ENCODE measurements at regions not wholly inside any gene's neighbourhood (a gene's known extent, or its start where the extent isn't known, plus 50 kb on each side); places are given as distances from the start of the nearest gene placed in this dataset.
"Not testable (repeated sequence)": the region's sequence is repeated elsewhere in the genome, so short reads cannot be mapped to it uniquely, and the experiment has no call there.

DNA sequence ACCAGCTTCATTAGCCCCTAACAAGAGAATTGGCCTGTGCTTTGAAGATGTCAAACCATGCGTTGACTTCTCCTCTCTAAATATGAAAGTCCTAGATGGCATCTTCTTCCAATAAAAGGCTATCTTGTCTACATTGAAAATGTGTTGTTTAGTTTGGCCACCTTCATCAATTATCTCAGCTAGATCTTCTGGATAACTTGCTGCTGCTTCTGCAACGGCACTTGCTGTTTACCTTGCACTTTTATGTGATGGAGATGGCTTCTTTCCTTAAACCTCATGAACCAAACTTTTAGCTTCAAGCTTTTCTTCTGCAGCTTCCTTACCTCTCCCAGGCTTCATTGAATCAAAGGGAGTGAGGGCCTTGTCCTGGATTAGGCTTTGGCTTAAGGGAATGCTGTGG lies 58.6 kb upstream of the CSNK1E start:
- POLR2A ChIA-PET, H3K27ac Mint-ChIP-seq: not testable (repeated sequence)

DNA sequence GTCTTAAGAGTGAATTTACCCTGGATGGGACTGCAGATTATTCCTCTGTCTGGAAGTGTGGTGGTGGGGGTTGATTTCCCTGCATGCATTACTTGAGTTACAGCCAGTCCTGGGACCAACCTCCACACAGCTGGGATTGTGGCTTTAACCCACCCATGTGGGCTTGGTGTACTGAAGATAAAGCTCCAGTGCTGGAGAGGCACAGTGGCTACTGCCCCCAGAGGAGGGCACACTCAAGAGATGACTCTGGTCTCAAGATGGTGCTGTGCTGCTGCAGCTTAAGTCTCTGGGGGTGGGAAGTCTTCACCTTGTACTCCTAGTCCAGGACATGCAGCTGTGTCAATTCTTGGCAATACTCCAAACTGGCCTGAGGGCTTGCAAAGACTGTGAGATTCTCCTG lies 57.8 kb upstream of the CSNK1E start:
- H3K4me3 Mint-ChIP-seq; H3K9me3 ChIP-seq; H3K27me3 ChIP-seq (replicated peaks in 1 of 2; ENCODE audit: control insufficient read depth in 2 of 2, extremely low read depth in 1 of 2, insufficient read depth in 2 of 2, low read length in 1 of 2); H3K4me3 ChIP-seq (ENCODE audit: control insufficient read depth in 1 of 2, extremely low read depth in 1 of 2, low read length in 1 of 2); H3K27ac Mint-ChIP-seq; H3K36me3 ChIP-seq (ENCODE audit: control insufficient read depth in 2 of 2, extremely low read depth in 1 of 2, insufficient read depth in 1 of 2, low read length in 1 of 2); ATAC-seq (replicated peaks in 1 of 4); POLR2A ChIA-PET; DNase-seq; H3K27ac ChIP-seq (ENCODE audit: low read length); H3K27me3 Mint-ChIP-seq: not testable (repeated sequence)
- H3K4me1 ChIP-seq (ENCODE audit: control insufficient read depth in 1 of 2, extremely low read depth in 1 of 2, insufficient read depth in 2 of 2, low read length in 2 of 2): peaks cover 0 to 14% of the 10 kb centered on the region in 2 experiments
- Mint-ChIP-seq H3K36me3 (peaks cover 35% of the 10 kb centered on the region), H3K9me3 (peaks cover 3 to 12% (median 6%) of the 10 kb centered on the region in 3 donors), H3K4me1 (peaks cover 6 to 26% (median 15%) of the 10 kb centered on the region in 3 donors)
- CTCF ChIA-PET: interaction anchor here in 1 of 2 donors (0.6 kb wide), 1 partner anchor 123 kb away, joined by 3 read pairs; no protein-coding TSS in a partner anchor

More for the DNA sequence above, 58.6 kb upstream of the CSNK1E start:
- Mint-ChIP-seq H3K36me3 (peaks cover 40% of the 10 kb centered on the region), H3K4me1 (peaks cover 6 to 26% (median 15%) of the 10 kb centered on the region in 3 donors), H3K9me3 (peaks cover 3 to 12% (median 6%) of the 10 kb centered on the region in 3 donors)
- DNase-seq; H3K27me3 ChIP-seq (replicated peaks in 1 of 2; ENCODE audit: control insufficient read depth in 2 of 2, extremely low read depth in 1 of 2, insufficient read depth in 2 of 2, low read length in 1 of 2); H3K4me3 Mint-ChIP-seq; H3K4me3 ChIP-seq (ENCODE audit: control insufficient read depth in 1 of 2, extremely low read depth in 1 of 2, low read length in 1 of 2); H3K27ac ChIP-seq (ENCODE audit: low read length); CTCF ChIA-PET; ATAC-seq (replicated peaks in 1 of 4); H3K27me3 Mint-ChIP-seq; H3K36me3 ChIP-seq (ENCODE audit: control insufficient read depth in 2 of 2, extremely low read depth in 1 of 2, insufficient read depth in 1 of 2, low read length in 1 of 2); H3K9me3 ChIP-seq: not testable (repeated sequence)
- H3K4me1 ChIP-seq (ENCODE audit: control insufficient read depth in 1 of 2, extremely low read depth in 1 of 2, insufficient read depth in 2 of 2, low read length in 2 of 2): peaks cover 0 to 14% of the 10 kb centered on the region in 2 experiments
- WGBS (ENCODE audit: insufficient coverage): no CpG with 5 or more reads among the region's 2 CpGs

DNA sequence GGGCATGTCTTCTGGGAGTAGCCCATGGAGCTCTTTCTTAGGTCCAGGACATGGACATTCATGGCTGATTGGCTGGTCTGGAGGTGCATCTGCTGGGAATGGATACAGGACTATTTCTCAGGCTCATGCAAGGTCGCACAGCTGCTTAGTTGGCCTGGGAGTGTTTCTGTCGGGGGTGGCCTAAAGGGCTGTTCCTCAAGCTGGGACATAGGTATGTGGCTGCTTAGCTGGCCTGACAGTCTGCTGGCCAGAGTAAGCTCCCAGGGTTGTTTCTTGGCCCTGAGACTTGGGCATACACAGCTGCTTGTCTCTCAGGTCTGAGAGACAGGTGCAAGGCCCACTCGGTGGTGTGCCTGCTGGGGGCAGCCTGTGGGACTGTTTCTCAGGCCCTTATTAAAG lies 57.2 kb upstream of the CSNK1E start:
- Mint-ChIP-seq H3K9me3 (peaks cover 3 to 12% (median 6%) of the 10 kb centered on the region in 3 donors), H3K4me3 (peak overlapping the region in 1 of 3 donors; percentile 48), H3K4me1 (peaks cover 6 to 29% (median 16%) of the 10 kb centered on the region in 3 donors), H3K36me3 (peaks cover 30% of the 10 kb centered on the region), H3K27ac (peak overlapping the region; percentile 16 to 59)
- H3K9me3 ChIP-seq; H3K36me3 ChIP-seq (ENCODE audit: control insufficient read depth in 2 of 2, extremely low read depth in 1 of 2, insufficient read depth in 1 of 2, low read length in 1 of 2); ATAC-seq (replicated peaks in 1 of 4); H3K27me3 ChIP-seq (replicated peaks in 1 of 2; ENCODE audit: control insufficient read depth in 2 of 2, extremely low read depth in 1 of 2, insufficient read depth in 2 of 2, low read length in 1 of 2); DNase-seq; H3K27me3 Mint-ChIP-seq; H3K4me3 ChIP-seq (ENCODE audit: control insufficient read depth in 1 of 2, extremely low read depth in 1 of 2, low read length in 1 of 2): not testable (repeated sequence)
- Histone ChIP-seq H3K4me1 (ENCODE audit: control insufficient read depth in 1 of 2, extremely low read depth in 1 of 2, insufficient read depth in 2 of 2, low read length in 2 of 2) (peaks cover 0 to 14% of the 10 kb centered on the region in 2 experiments), H3K27ac (ENCODE audit: low read length) (peak overlapping the region; percentile 49)
- 74% methylated on average over 2 of the region's 3 CpGs for WGBS (ENCODE audit: insufficient coverage)
- ChIA-PET CTCF (interaction anchor here in 1 of 2 donors (0.6 kb wide), 1 partner anchor 122 kb away, joined by 3 read pairs; no protein-coding TSS in a partner anchor), POLR2A (interaction anchor here in 1 of 2 donors (0.6 kb wide), 1 partner anchor 126 kb away, joined by 6 read pairs; no protein-coding TSS in a partner anchor)

DNA sequence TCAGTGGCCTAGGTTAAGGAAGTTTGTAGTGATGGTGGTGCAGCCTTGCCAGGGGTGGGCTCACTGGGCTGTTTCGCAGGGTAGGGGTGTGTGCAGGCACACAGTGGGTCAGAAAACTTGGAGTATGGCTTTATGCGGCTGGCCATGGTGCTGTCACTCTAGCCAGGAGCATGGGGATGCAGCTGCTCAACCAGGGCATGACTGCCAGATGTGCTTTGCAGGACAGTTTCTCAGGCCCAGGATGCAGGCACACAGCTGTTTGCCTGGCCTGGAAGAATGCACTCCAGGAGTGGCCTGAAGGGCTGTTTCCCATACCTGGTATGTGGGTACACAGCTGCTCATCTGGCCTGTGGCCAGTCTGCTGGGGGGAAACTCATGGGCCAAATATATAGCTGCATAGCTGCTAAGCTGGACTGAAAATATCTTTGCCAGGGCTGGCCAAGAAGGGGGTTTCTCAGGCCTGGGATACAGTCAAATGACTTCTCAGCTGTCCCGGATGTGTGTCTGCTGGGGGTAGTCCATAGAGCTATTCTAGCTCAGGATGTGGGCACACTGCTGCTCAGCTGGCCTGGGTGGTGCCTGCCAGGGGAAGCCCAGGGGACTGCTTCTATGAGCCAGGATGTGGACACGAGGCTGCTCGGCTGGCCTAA lies 56.7 kb upstream of the CSNK1E start:
- H3K36me3 ChIP-seq (ENCODE audit: control insufficient read depth in 2 of 2, extremely low read depth in 1 of 2, insufficient read depth in 1 of 2, low read length in 1 of 2); CTCF ChIA-PET; H3K9me3 ChIP-seq; H3K27me3 Mint-ChIP-seq; H3K27me3 ChIP-seq (replicated peaks in 1 of 2; ENCODE audit: control insufficient read depth in 2 of 2, extremely low read depth in 1 of 2, insufficient read depth in 2 of 2, low read length in 1 of 2); H3K4me3 ChIP-seq (ENCODE audit: control insufficient read depth in 1 of 2, extremely low read depth in 1 of 2, low read length in 1 of 2): not testable (repeated sequence)
- Mint-ChIP-seq H3K4me3 (peak overlapping the region in 1 of 3 donors; percentile 48), H3K9me3 (peaks cover 3 to 12% (median 6%) of the 10 kb centered on the region in 3 donors), H3K27ac (peak overlapping the region in 1 of 2 donors; percentile 59), H3K4me1 (peaks cover 6 to 31% (median 16%) of the 10 kb centered on the region in 3 donors), H3K36me3 (peaks cover 30% of the 10 kb centered on the region)
- WGBS (ENCODE audit: insufficient coverage): 100% methylated on average over 1 of the region's 5 CpGs
- ATAC-seq (replicated peaks in 1 of 4): peak in 3 of 4 experiments; percentile 24 to 60 (median 46)
- POLR2A ChIA-PET: interaction anchor here in 1 of 2 donors (0.6 kb wide), 1 partner anchor 127 kb away, joined by 6 read pairs; no protein-coding TSS in a partner anchor
- DNase-seq: peak in 21 of 35 experiments; percentile 15 to 53 (median 31)
- peak overlapping the region; percentile 58 for H3K27ac ChIP-seq (ENCODE audit: low read length)
- peaks cover 0 to 14% of the 10 kb centered on the region in 2 experiments for H3K4me1 ChIP-seq (ENCODE audit: control insufficient read depth in 1 of 2, extremely low read depth in 1 of 2, insufficient read depth in 2 of 2, low read length in 2 of 2)

DNA sequence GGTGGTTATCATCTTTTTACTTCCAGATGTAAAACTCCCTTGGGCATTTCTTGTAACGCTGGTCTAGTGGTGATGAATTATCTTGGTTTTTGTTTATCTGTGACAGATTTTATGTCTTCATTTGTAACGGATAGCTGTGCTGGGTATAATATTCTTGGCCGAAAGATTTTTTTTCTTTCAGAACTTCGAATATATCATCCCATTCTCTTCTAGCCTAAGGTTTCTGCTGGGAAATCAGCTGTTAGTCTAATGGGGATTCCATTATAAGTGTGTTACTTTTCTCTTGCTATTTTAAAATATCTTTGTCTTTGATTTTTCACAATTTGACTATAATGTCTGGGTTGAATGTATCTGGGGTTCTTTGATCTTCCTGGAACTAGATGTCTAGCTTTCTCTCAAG lies 55.4 kb upstream of the CSNK1E start:
- H3K27me3 Mint-ChIP-seq; DNase-seq; H3K4me3 ChIP-seq (ENCODE audit: control insufficient read depth in 1 of 2, extremely low read depth in 1 of 2, low read length in 1 of 2); CTCF ChIA-PET; H3K36me3 ChIP-seq (ENCODE audit: control insufficient read depth in 2 of 2, extremely low read depth in 1 of 2, insufficient read depth in 1 of 2, low read length in 1 of 2); H3K27me3 ChIP-seq (replicated peaks in 1 of 2; ENCODE audit: control insufficient read depth in 2 of 2, extremely low read depth in 1 of 2, insufficient read depth in 2 of 2, low read length in 1 of 2); ATAC-seq (replicated peaks in 1 of 4); H3K27ac Mint-ChIP-seq; POLR2A ChIA-PET; H3K27ac ChIP-seq (ENCODE audit: low read length); H3K4me3 Mint-ChIP-seq; H3K9me3 ChIP-seq: not testable (repeated sequence)
- peaks cover 6 to 31% (median 16%) of the 10 kb centered on the region in 3 donors for H3K4me1 Mint-ChIP-seq
- peaks cover 3 to 12% (median 6%) of the 10 kb centered on the region in 3 donors for H3K9me3 Mint-ChIP-seq
- H3K4me1 ChIP-seq (ENCODE audit: control insufficient read depth in 1 of 2, extremely low read depth in 1 of 2, insufficient read depth in 2 of 2, low read length in 2 of 2): peaks cover 0 to 14% of the 10 kb centered on the region in 2 experiments
- no CpG with 5 or more reads among the region's 4 CpGs for WGBS (ENCODE audit: insufficient coverage)
- peaks cover 22% of the 10 kb centered on the region for H3K36me3 Mint-ChIP-seq

GRCh38 chr22:38370490-38370889 lies 53.3 kb upstream of the CSNK1E start:
- H3K27me3 Mint-ChIP-seq; H3K9me3 ChIP-seq; ATAC-seq (replicated peaks in 1 of 4); H3K27ac Mint-ChIP-seq; POLR2A ChIA-PET; CTCF ChIA-PET; H3K4me3 Mint-ChIP-seq; DNase-seq; H3K27me3 ChIP-seq (replicated peaks in 1 of 2; ENCODE audit: control insufficient read depth in 2 of 2, extremely low read depth in 1 of 2, insufficient read depth in 2 of 2, low read length in 1 of 2); H3K27ac ChIP-seq (ENCODE audit: low read length); H3K4me3 ChIP-seq (ENCODE audit: control insufficient read depth in 1 of 2, extremely low read depth in 1 of 2, low read length in 1 of 2); H3K36me3 ChIP-seq (ENCODE audit: control insufficient read depth in 2 of 2, extremely low read depth in 1 of 2, insufficient read depth in 1 of 2, low read length in 1 of 2): not testable (repeated sequence)
- no CpG with 5 or more reads among the region's 3 CpGs for WGBS (ENCODE audit: insufficient coverage)
- H3K4me1 Mint-ChIP-seq: peaks cover 6 to 25% (median 16%) of the 10 kb centered on the region in 3 donors
- peaks cover 0 to 14% of the 10 kb centered on the region in 2 experiments for H3K4me1 ChIP-seq (ENCODE audit: control insufficient read depth in 1 of 2, extremely low read depth in 1 of 2, insufficient read depth in 2 of 2, low read length in 2 of 2)
- H3K9me3 Mint-ChIP-seq: peaks cover 3 to 12% (median 6%) of the 10 kb centered on the region in 3 donors
- H3K36me3 Mint-ChIP-seq: peaks cover 20% of the 10 kb centered on the region

All from T-cell (primary cell).